ENCODE measurements at regions not wholly inside any gene's neighbourhood (a gene's known extent, or its start where the extent isn't known, plus 50 kb on each side); places are given as distances from the start of the nearest gene placed in this dataset.

- ChIA-PET POLR2A (no interaction called here), CTCF (no interaction called here)
- TF ChIP-seq CTBP1 (IDR thresholded peaks at IDR 0.05; ENCODE audit: borderline replicate concordance): no peak
- TF ChIP-seq ELF4 (IDR thresholded peaks at IDR 0.05): no peak
- no peak for TF ChIP-seq ZNF384 (IDR thresholded peaks at IDR 0.05)
- no peak for TF ChIP-seq TARDBP (IDR thresholded peaks at IDR 0.05)
- TF ChIP-seq HDGF (IDR thresholded peaks at IDR 0.05; ENCODE audit: borderline replicate concordance): no peak
- no peak for TF ChIP-seq FOXM1 (IDR thresholded peaks at IDR 0.05; ENCODE audit: borderline replicate concordance)
- no peak for TF ChIP-seq SUZ12 (IDR thresholded peaks at IDR 0.05)
- TF ChIP-seq PKNOX1 (IDR thresholded peaks at IDR 0.05): no peak
- DNase-seq (ENCODE audit: extremely low spot score): no peak
These were observed 429.5 kb downstream of the COG6 start for GRCh38 chr13:40084934-40085333.

- no peak for DNase-seq (ENCODE audit: extremely low spot score)
- no peak for TF ChIP-seq PKNOX1 (IDR thresholded peaks at IDR 0.05)
- TF ChIP-seq FOXM1 (IDR thresholded peaks at IDR 0.05; ENCODE audit: borderline replicate concordance): no peak
- TF ChIP-seq NFRKB (IDR thresholded peaks at IDR 0.05): no peak
- no peak for TF ChIP-seq FOXA1 (IDR thresholded peaks at IDR 0.05)
- no peak for TF ChIP-seq CTBP1 (IDR thresholded peaks at IDR 0.05; ENCODE audit: borderline replicate concordance)
- no peak for TF ChIP-seq HDGF (IDR thresholded peaks at IDR 0.05; ENCODE audit: borderline replicate concordance)
- TF ChIP-seq BHLHE40 (IDR thresholded peaks at IDR 0.05; ENCODE audit: borderline replicate concordance): no peak
- no peak for TF ChIP-seq FOXK2 (IDR thresholded peaks at IDR 0.05)
- no peak for TF ChIP-seq LEF1 (IDR thresholded peaks at IDR 0.05; ENCODE audit: borderline replicate concordance)
- no peak for TF ChIP-seq ZNF384 (IDR thresholded peaks at IDR 0.05)
- TF ChIP-seq L3MBTL2 (conservative IDR thresholded peaks at IDR 0.05): no peak
- TF ChIP-seq ARNT (IDR thresholded peaks at IDR 0.05): no peak
- no peak for TF ChIP-seq ELF4 (IDR thresholded peaks at IDR 0.05)
- no peak for TF ChIP-seq SUZ12 (IDR thresholded peaks at IDR 0.05)
- CTCF ChIA-PET: interaction anchor here (1.1 kb wide), 1 partner anchor 18 kb away, joined by 3 read pairs; no protein-coding TSS in a partner anchor
- POLR2A ChIA-PET: no interaction called here
These were observed 431.9 kb downstream of the COG6 start for GRCh38 chr13:40087091-40088002.

- no peak for TF ChIP-seq FOXM1 (IDR thresholded peaks at IDR 0.05; ENCODE audit: borderline replicate concordance)
- TF ChIP-seq LEF1 (IDR thresholded peaks at IDR 0.05; ENCODE audit: borderline replicate concordance): no peak
- no peak for DNase-seq (ENCODE audit: extremely low spot score)
- CTCF ChIA-PET: interaction anchor here (0.5 kb wide), 1 partner anchor 137 kb away, joined by 4 read pairs; no protein-coding TSS in a partner anchor
- POLR2A ChIA-PET: no interaction called here
These were observed 438.6 kb downstream of the COG6 start for GRCh38 chr13:40094056-40094455.

GRCh38 chr13:40095695-40096356 is 440.4 kb downstream of the COG6 start:
- ChIA-PET CTCF (no interaction called here), POLR2A (no interaction called here)
- TF ChIP-seq ARNT (IDR thresholded peaks at IDR 0.05): no peak
- TF ChIP-seq CTBP1 (IDR thresholded peaks at IDR 0.05; ENCODE audit: borderline replicate concordance): no peak
- TF ChIP-seq LEF1 (IDR thresholded peaks at IDR 0.05; ENCODE audit: borderline replicate concordance): no peak
- no peak for TF ChIP-seq PKNOX1 (IDR thresholded peaks at IDR 0.05)
- TF ChIP-seq SP1 (IDR thresholded peaks at IDR 0.05): no peak
- TF ChIP-seq NFRKB (IDR thresholded peaks at IDR 0.05): no peak
- TF ChIP-seq ZNF384 (IDR thresholded peaks at IDR 0.05): no peak
- TF ChIP-seq FOXK2 (IDR thresholded peaks at IDR 0.05): no peak
- no peak for TF ChIP-seq BHLHE40 (IDR thresholded peaks at IDR 0.05; ENCODE audit: borderline replicate concordance)
- no peak for TF ChIP-seq L3MBTL2 (conservative IDR thresholded peaks at IDR 0.05)
- TF ChIP-seq TARDBP (IDR thresholded peaks at IDR 0.05): no peak
- TF ChIP-seq ELF4 (IDR thresholded peaks at IDR 0.05): no peak
- no peak for TF ChIP-seq HDGF (IDR thresholded peaks at IDR 0.05; ENCODE audit: borderline replicate concordance)
- TF ChIP-seq FOXM1 (IDR thresholded peaks at IDR 0.05; ENCODE audit: borderline replicate concordance): no peak
- TF ChIP-seq SUZ12 (IDR thresholded peaks at IDR 0.05): no peak
- TF ChIP-seq FOXA1 (IDR thresholded peaks at IDR 0.05): no peak
- no peak for DNase-seq (ENCODE audit: extremely low spot score)

- no peak for DNase-seq (ENCODE audit: extremely low spot score)
- ChIA-PET CTCF (no interaction called here), POLR2A (no interaction called here)
- TF ChIP-seq HDGF (IDR thresholded peaks at IDR 0.05; ENCODE audit: borderline replicate concordance): no peak
- TF ChIP-seq PKNOX1 (IDR thresholded peaks at IDR 0.05): no peak
- no peak for TF ChIP-seq FOXM1 (IDR thresholded peaks at IDR 0.05; ENCODE audit: borderline replicate concordance)
- TF ChIP-seq FOXK2 (IDR thresholded peaks at IDR 0.05): no peak
- no peak for TF ChIP-seq CTBP1 (IDR thresholded peaks at IDR 0.05; ENCODE audit: borderline replicate concordance)
- TF ChIP-seq BHLHE40 (IDR thresholded peaks at IDR 0.05; ENCODE audit: borderline replicate concordance): no peak
- TF ChIP-seq ELF4 (IDR thresholded peaks at IDR 0.05): no peak
- no peak for TF ChIP-seq ZNF384 (IDR thresholded peaks at IDR 0.05)
- no peak for TF ChIP-seq ARNT (IDR thresholded peaks at IDR 0.05)
- TF ChIP-seq L3MBTL2 (conservative IDR thresholded peaks at IDR 0.05): no peak
- no peak for TF ChIP-seq SP1 (IDR thresholded peaks at IDR 0.05)
- TF ChIP-seq NFRKB (IDR thresholded peaks at IDR 0.05): no peak
- TF ChIP-seq LEF1 (IDR thresholded peaks at IDR 0.05; ENCODE audit: borderline replicate concordance): no peak
- TF ChIP-seq TARDBP (IDR thresholded peaks at IDR 0.05): no peak
- no peak for TF ChIP-seq SUZ12 (IDR thresholded peaks at IDR 0.05)
- no peak for TF ChIP-seq FOXA1 (IDR thresholded peaks at IDR 0.05)
These were observed 441.0 kb downstream of the COG6 start for GRCh38 chr13:40096357-40096901.
